HCT116 (cell line): ENCODE measurements at regions not wholly inside any gene's neighbourhood (a gene's known extent, or its start where the extent isn't known, plus 50 kb on each side); places are given as distances from the start of the nearest gene placed in this dataset.

ENCODE experiments used
- ATAC-seq: fragments of 200-7000 bp; cut with Tn5 transposase; 2 replicates; pipeline ENCODE4 v1.9.1; 2020; ENCODE audit warnings: mild to moderate bottlenecking, moderate library complexity
- BruUV-seq: library from RNA; stranded (reverse); fragments of 400-500 nt; replicated peaks from 2 replicates; lab custom pipeline; 2021; lab: Mats Ljungman, UMichigan
- CTCF ChIA-PET: fragments of 300-600 bp; sonication (Branson Sonifier 250); formaldehyde crosslinking; loops from one replicate; lab custom pipeline; 2021; ENCODE audit warnings: antibody characterized with exemption; lab: Charles Lee
- POLR2A ChIA-PET: fragments of 300-600, 350-600 bp; sonication (Branson Sonifier 250); formaldehyde crosslinking; loops from one replicate; lab custom pipeline; 2021; ENCODE audit warnings: antibody characterized with exemption; lab: Charles Lee
- RAD21 ChIA-PET, 2 experiments: fragments of 300-600 bp; sonication (Branson Sonifier 250); formaldehyde crosslinking; loops; one replicate each; lab custom pipeline; 2023; ENCODE audit warnings: low total read pairs in 2 of 2; ENCODE audit not compliant: uncharacterized antibody in 2 of 2, unreplicated experiment in 2 of 2, low non-redundant PET in 1 of 2; lab: Charles Lee
- DNase-seq: peaks from one replicate; pipeline ENCODE4 v3.0.0-alpha.2; 2010; ENCODE audit warnings: low read depth, low spot score
- H2AFZ ChIP-seq: fragments of 200-600 bp; shearing (Covaris generic), sonication (generic); 2 replicates; pipeline ENCODE4 v1.6.1; 2017; ENCODE audit warnings: low read depth, mixed run types, mixed read lengths, antibody characterized with exemption, low read length; ENCODE audit not compliant: poor library complexity, severe bottlenecking
- H3K27ac ChIP-seq: 2 replicates; pipeline ENCODE4 v1.5.1; 2012; ENCODE audit warnings: low read depth, low read length
- H3K27me3 ChIP-seq: fragments of 200-600 bp; sonication (generic); 2 replicates; pipeline ENCODE4 v1.6.1; 2016; ENCODE audit warnings: mixed run types, low read length, mixed read lengths; ENCODE audit not compliant: insufficient read depth
- H3K36me3 ChIP-seq, 2 experiments: fragments of 200-500 bp in 1 of 2; fragments of 200-600 bp in 1 of 2; sonication (Bioruptor generic) in 1 of 2; sonication (generic) in 1 of 2; 2 replicates each; pipeline versions ENCODE4 v1.5.1 to v1.6.1; 2014 to 2016; ENCODE audit warnings: low read length in 2 of 2, inconsistent platforms in 1 of 2, mixed read lengths in 1 of 2, mixed run types in 1 of 2; ENCODE audit not compliant: insufficient read depth in 2 of 2, control insufficient read depth in 1 of 2
- H3K4me1 ChIP-seq, 2 experiments: fragments of 200-600 bp in 1 of 2; sonication (generic) in 1 of 2; 2 replicates each; pipeline versions ENCODE4 v1.5.1 to v1.6.1; 2012 to 2017; ENCODE audit warnings: low read length in 2 of 2, inconsistent platforms in 1 of 2, mild to moderate bottlenecking in 1 of 2, mixed read lengths in 1 of 2, mixed run types in 1 of 2, moderate library complexity in 1 of 2; ENCODE audit not compliant: insufficient read depth in 2 of 2, control insufficient read depth in 1 of 2
- H3K4me2 ChIP-seq: fragments of 200-600 bp; sonication (generic); 2 replicates; pipeline ENCODE4 v1.6.1; 2017; ENCODE audit warnings: mixed run types, low read length, mixed read lengths
- H3K4me3 ChIP-seq, 2 experiments: fragments of 200-600 bp in 1 of 2; sonication (generic) in 1 of 2; replicated peaks in 1 of 2; 2 replicates each; pipeline ENCODE4 v1.5.1; 2011 to 2016; ENCODE audit warnings: low read length in 2 of 2, control low read depth in 1 of 2, low read depth in 1 of 2, mild to moderate bottlenecking in 1 of 2, mixed read lengths in 1 of 2, mixed run types in 1 of 2
- H3K79me2 ChIP-seq: fragments of 200-600 bp; sonication (generic); 2 replicates; pipeline ENCODE4 v1.6.1; 2017; ENCODE audit warnings: mild to moderate bottlenecking, mixed run types, low read length, moderate library complexity, mixed read lengths; ENCODE audit not compliant: insufficient read depth
- H3K9ac ChIP-seq: fragments of 200-600 bp; sonication (generic); 2 replicates; pipeline ENCODE4 v1.6.1; 2016; ENCODE audit warnings: low read length, mixed read lengths
- H3K9me2 ChIP-seq: fragments of 200-600 bp; sonication (generic), shearing (Covaris generic); 2 replicates; pipeline ENCODE4 v1.6.1; 2017; ENCODE audit warnings: mixed run types, mild to moderate bottlenecking, moderate library complexity; ENCODE audit not compliant: insufficient read depth
- H3K9me3 ChIP-seq, 2 experiments: fragments of 200-500 bp in 1 of 2; fragments of 200-600 bp in 1 of 2; sonication (Bioruptor generic) in 1 of 2; sonication (generic) in 1 of 2; 2 replicates each; pipeline ENCODE4 v1.6.1; 2014 to 2017; ENCODE audit warnings: low read length in 2 of 2, mixed read lengths in 2 of 2, inconsistent platforms in 1 of 2, low read depth in 1 of 2, mild to moderate bottlenecking in 1 of 2, mixed run types in 1 of 2, moderate library complexity in 1 of 2; ENCODE audit not compliant: control insufficient read depth in 1 of 2, insufficient read depth in 1 of 2
- H4K20me1 ChIP-seq: fragments of 200-600 bp; sonication (generic), shearing (Covaris generic); 2 replicates; pipeline ENCODE4 v1.6.1; 2017; ENCODE audit warnings: mixed run types, mild to moderate bottlenecking, moderate library complexity; ENCODE audit not compliant: insufficient read depth
- CTCF ChIP-seq, 3 experiments: fragments of 200-600 bp in 1 of 3; sonication (generic) in 1 of 3; IDR thresholded peaks in 2 of 3; conservative IDR thresholded peaks in 1 of 3; 2 replicates each; pipeline ENCODE4 v1.5.1; 2012 to 2017; ENCODE audit warnings: low read depth in 2 of 3, low read length in 2 of 3, antibody characterized with exemption in 1 of 3, borderline replicate concordance in 1 of 3, control low read depth in 1 of 3, mild to moderate bottlenecking in 1 of 3, mixed read lengths in 1 of 3, mixed run types in 1 of 3, moderate library complexity in 1 of 3; ENCODE audit not compliant: insufficient read depth in 1 of 3
- MAX ChIP-seq: IDR thresholded peaks from 2 replicates; pipeline ENCODE4 v1.6.1; 2012
- POLR2A ChIP-seq: IDR thresholded peaks from 2 replicates; pipeline ENCODE4 v1.7.0; 2011; ENCODE audit warnings: borderline replicate concordance; ENCODE audit not compliant: insufficient read depth, insufficient read length; ENCODE audit errors: extremely low read depth
- RAD21 ChIP-seq: IDR thresholded peaks from 2 replicates; pipeline ENCODE4 v1.6.1; 2012; ENCODE audit warnings: low read depth, mild to moderate bottlenecking
- TCF7L2 ChIP-seq: IDR thresholded peaks from 2 replicates; pipeline ENCODE4 v1.7.0; 2011; ENCODE audit warnings: borderline replicate concordance, inconsistent platforms; ENCODE audit not compliant: insufficient read depth, insufficient read length; ENCODE audit errors: extremely low read depth
- ZBTB33 ChIP-seq: IDR thresholded peaks from 2 replicates; pipeline ENCODE4 v1.6.1; 2011; ENCODE audit warnings: mild to moderate bottlenecking, low read length, moderate library complexity; ENCODE audit not compliant: insufficient replicate concordance; ENCODE audit errors: extremely low read depth
- intact Hi-C: fragments of 100-400 bp; cut with micrococcal nuclease; formaldehyde crosslinking; loops from 2 replicates; pipeline ENCODE4 v1.10.0; 2022

- no peak for TF ChIP-seq ZBTB33
- TF ChIP-seq, all 23 proteins: peak for 0
Observed at GRCh38 chr17:71470062-71470461, 650.8 kb upstream of the SOX9 start (continued).

GRCh38 chr17:71472809-71473789 is 647.7 kb upstream of the SOX9 start:
- POLR2A ChIA-PET, result interaction anchor here (1.0 to 1.6 kb wide), 4 partner anchors 10 to 648 kb away, joined by 3 to 5 read pairs (median 4); partner anchors contain the start of gene SOX9
- RAD21 ChIA-PET, result interaction anchor here in 1 of 2 experiments (0.5 kb wide), 1 partner anchor 59 kb away, joined by 3 read pairs; no protein-coding TSS in a partner anchor
- no TSS peak for BruUV-seq

More at GRCh38 chr17:71472809-71473789, 647.7 kb upstream of the SOX9 start:
- TF ChIP-seq TCF7L2, result no peak
- no peak for TF ChIP-seq POLR2A
- peak; percentile 79 to 93 (median 88) for TF ChIP-seq CTCF (IDR thresholded peaks at IDR 0.05 in 2 of 3, conservative IDR thresholded peaks at IDR 0.05 in 1 of 3; ENCODE audit: borderline replicate concordance in 1 of 3, insufficient read depth in 1 of 3, low read depth in 2 of 3, low read length in 2 of 3)
- TF ChIP-seq RAD21, result peak; percentile 89
- TF ChIP-seq MAX, result no peak
- TF ChIP-seq, all 23 proteins: peak for 2
- peaks cover 0 to 11% of the 10 kb centered on the region in 2 experiments; a peak in 2 of 4 replicates for H3K4me1 ChIP-seq
- H3K4me3 ChIP-seq, result no peak overlapping the region
- H3K79me2 ChIP-seq, result no peaks in the 10 kb centered on the region
- H3K9ac ChIP-seq, result no peak overlapping the region
- no peaks in the 10 kb centered on the region for H4K20me1 ChIP-seq
- H3K4me2 ChIP-seq, result peak overlapping the region; percentile 16
- CTCF ChIA-PET, result interaction anchor here (0.6 to 6.2 kb wide), 33 partner anchors 8 to 1067 kb away, joined by 3 to 51 read pairs (median 3); partner anchors contain the start of gene SOX9
- no peaks in the 10 kb centered on the region for H3K27me3 ChIP-seq
- DNase-seq (peak; percentile 86), ATAC-seq (peak; percentile 99)
- no peaks in the 10 kb centered on the region for H3K9me3 ChIP-seq
- intact Hi-C loops, result loop anchor here (1.0 to 10.0 kb wide), 5 partner anchors 292 to 1067 kb away; no protein-coding TSS in a partner anchor
- H3K27ac ChIP-seq, result no peak overlapping the region
- H3K36me3 ChIP-seq, result no peaks in the 10 kb centered on the region
- H2AFZ ChIP-seq, result peak overlapping the region; percentile 85
- no peaks in the 10 kb centered on the region for H3K9me2 ChIP-seq
